Mesenchymal stem cell (in vitro differentiated cells and primary cell): ENCODE measurements at regions not wholly inside any gene's neighbourhood (a gene's known extent, or its start where the extent isn't known, plus 50 kb on each side); places are given as distances from the start of the nearest gene placed in this dataset.

ENCODE experiments used
- DNase-seq: peaks from one replicate; pipeline ENCODE4 v3.0.0-alpha.2; 2013
- H2AFZ ChIP-seq: one replicate; pipeline ENCODE4 v1.6.1; 2013; ENCODE audit warnings: low read depth, mild to moderate bottlenecking, control low read depth, inconsistent platforms, low read length, moderate library complexity
- H2AK5ac ChIP-seq: 2 replicates; pipeline ENCODE4 v1.6.1; 2013; ENCODE audit warnings: low read length, moderate library complexity, mild to moderate bottlenecking, inconsistent platforms; ENCODE audit not compliant: severe bottlenecking
- H2BK120ac ChIP-seq: one replicate; pipeline ENCODE4 v1.6.1; 2013; ENCODE audit warnings: low read depth, mild to moderate bottlenecking, inconsistent platforms, low read length, moderate library complexity
- H2BK12ac ChIP-seq, 2 experiments: one replicate each; pipeline ENCODE4 v1.6.1; 2013; ENCODE audit warnings: inconsistent platforms in 2 of 2, low read length in 2 of 2, mild to moderate bottlenecking in 2 of 2, moderate library complexity in 2 of 2, control low read depth in 1 of 2
- H2BK15ac ChIP-seq: one replicate; pipeline ENCODE4 v1.6.1; 2013; ENCODE audit warnings: mild to moderate bottlenecking, low read depth, inconsistent platforms; ENCODE audit not compliant: poor library complexity, severe bottlenecking
- H2BK5ac ChIP-seq: 2 replicates; pipeline ENCODE4 v1.6.1; 2013; ENCODE audit warnings: low read depth, mild to moderate bottlenecking, low read length, control low read depth, inconsistent platforms; ENCODE audit not compliant: poor library complexity, severe bottlenecking
- H3K14ac ChIP-seq, 2 experiments: one replicate each; pipeline ENCODE4 v1.6.1; 2013; ENCODE audit warnings: inconsistent platforms in 2 of 2, low read length in 2 of 2, control low read depth in 1 of 2, mild to moderate bottlenecking in 1 of 2, moderate library complexity in 1 of 2
- H3K18ac ChIP-seq, 2 experiments: one replicate each; pipeline ENCODE4 v1.6.1; 2013; ENCODE audit warnings: inconsistent platforms in 2 of 2, low read length in 2 of 2, control low read depth in 1 of 2, low read depth in 1 of 2, mild to moderate bottlenecking in 1 of 2
- H3K23ac ChIP-seq, 2 experiments: one replicate each; pipeline ENCODE4 v1.6.1; 2013; ENCODE audit warnings: inconsistent platforms in 2 of 2, low read length in 2 of 2, mild to moderate bottlenecking in 2 of 2, moderate library complexity in 2 of 2, control low read depth in 1 of 2
- H3K27ac ChIP-seq: 2 replicates; pipeline ENCODE4 v1.5.1; 2013; ENCODE audit warnings: mild to moderate bottlenecking, moderate library complexity, low read length, control low read depth, inconsistent platforms; ENCODE audit not compliant: poor library complexity, severe bottlenecking
- H3K27me3 ChIP-seq, 2 experiments: 2 replicates each; pipeline versions ENCODE4 v1.6.1 to v1.7.0; 2013; ENCODE audit warnings: low read length in 2 of 2, mild to moderate bottlenecking in 2 of 2, moderate library complexity in 2 of 2, control low read depth in 1 of 2, inconsistent platforms in 1 of 2; ENCODE audit not compliant: control insufficient read depth in 1 of 2, insufficient read depth in 1 of 2
- H3K36me3 ChIP-seq, 2 experiments: 2 replicates each; pipeline versions ENCODE4 v1.6.1 to v1.7.0; 2013; ENCODE audit warnings: low read length in 2 of 2, control low read depth in 1 of 2, inconsistent platforms in 1 of 2, low read depth in 1 of 2, mild to moderate bottlenecking in 1 of 2; ENCODE audit not compliant: insufficient read depth in 2 of 2, control insufficient read depth in 1 of 2
- H3K4ac ChIP-seq, 2 experiments: one replicate each; pipeline ENCODE4 v1.6.1; 2013; ENCODE audit warnings: inconsistent platforms in 2 of 2, low read length in 2 of 2, mild to moderate bottlenecking in 2 of 2, moderate library complexity in 2 of 2, control low read depth in 1 of 2, low read depth in 1 of 2
- H3K4me1 ChIP-seq: 2 replicates; pipeline ENCODE4 v1.6.1; 2013; ENCODE audit warnings: low read depth, low read length, control low read depth; ENCODE audit not compliant: control insufficient read depth, insufficient read depth
- H3K4me2 ChIP-seq: 2 replicates; pipeline ENCODE4 v1.6.1; 2013; ENCODE audit warnings: low read length, mild to moderate bottlenecking, inconsistent platforms; ENCODE audit not compliant: poor library complexity, severe bottlenecking
- H3K4me3 ChIP-seq, 2 experiments: 2 replicates each; pipeline versions ENCODE4 v1.5.1 to v1.7.0; 2013; ENCODE audit warnings: low read length in 2 of 2, mild to moderate bottlenecking in 2 of 2, control low read depth in 1 of 2, low read depth in 1 of 2; ENCODE audit not compliant: insufficient read depth in 1 of 2
- H3K79me1 ChIP-seq: replicated peaks from 2 replicates; pipeline ENCODE4 v1.6.1; 2013; ENCODE audit warnings: mild to moderate bottlenecking, control low read depth, low read length, inconsistent platforms; ENCODE audit not compliant: poor library complexity, severe bottlenecking
- H3K9ac ChIP-seq: 2 replicates; pipeline ENCODE4 v1.7.0; 2013; ENCODE audit warnings: mild to moderate bottlenecking, low read length, moderate library complexity
- H3K9me3 ChIP-seq: 2 replicates; pipeline ENCODE4 v1.7.0; 2013; ENCODE audit warnings: mild to moderate bottlenecking, low read length; ENCODE audit not compliant: control insufficient read depth
- H4K8ac ChIP-seq: one replicate; pipeline ENCODE4 v1.6.1; 2013; ENCODE audit warnings: inconsistent platforms, mild to moderate bottlenecking, low read length, moderate library complexity
- H4K91ac ChIP-seq: one replicate; pipeline ENCODE4 v1.6.1; 2013; ENCODE audit warnings: mild to moderate bottlenecking, low read length, inconsistent platforms
- WGBS: methylation state at CpG from one replicate; pipeline ENCODE4 v1.1.7; 2013; ENCODE audit warnings: mixed read lengths; 5-methylcytosine and 5-hydroxymethylcytosine counted together

DNA sequence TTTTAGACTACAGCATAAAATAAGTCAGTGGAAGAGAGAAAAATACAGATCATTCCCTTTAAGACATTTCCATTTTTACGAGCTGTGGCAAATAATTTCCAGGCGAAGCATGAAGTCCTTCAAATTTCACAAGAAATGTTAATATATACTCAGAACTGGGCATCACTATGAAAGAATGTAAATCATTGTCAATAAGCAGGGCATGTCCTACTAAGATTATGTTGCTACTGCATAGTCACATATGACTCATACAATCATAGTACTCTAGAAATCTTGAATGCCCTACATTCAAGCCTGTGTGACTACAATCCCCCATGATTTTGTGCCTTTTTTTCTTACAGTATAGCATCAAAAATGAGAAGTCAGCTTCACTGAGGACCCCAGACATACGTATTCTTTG, 485.2 kb upstream of the FTMT start:
- H3K14ac ChIP-seq, result no peak overlapping the region
- no peak overlapping the region for H3K18ac ChIP-seq
- H3K4ac ChIP-seq, result no peak overlapping the region
- no peak overlapping the region for H3K27ac ChIP-seq
- no peak overlapping the region for H2BK5ac ChIP-seq
- DNase-seq, result peak; percentile 56
- no peaks in the 10 kb centered on the region for H3K9me3 ChIP-seq
- H3K23ac ChIP-seq, result no peak overlapping the region
- no peak overlapping the region for H3K9ac ChIP-seq
- H2BK15ac ChIP-seq, result no peak overlapping the region
- no peak overlapping the region for H2BK12ac ChIP-seq
- no peaks in the 10 kb centered on the region for H3K4me1 ChIP-seq
- no peak overlapping the region for H2AFZ ChIP-seq
- 40% methylated on average over 1 of the region's 3 CpGs for whole genome bisulfite sequencing
- H4K8ac ChIP-seq, result no peak overlapping the region
- H2AK5ac ChIP-seq, result no peak overlapping the region
- H3K4me3 ChIP-seq, result no peak overlapping the region
- no peaks in the 10 kb centered on the region for H3K79me1 ChIP-seq
- no peak overlapping the region for H2BK120ac ChIP-seq
- H3K27me3 ChIP-seq, result no peaks in the 10 kb centered on the region
- H3K36me3 ChIP-seq, result no peaks in the 10 kb centered on the region
- H4K91ac ChIP-seq, result no peak overlapping the region
- H3K4me2 ChIP-seq, result no peak overlapping the region

- H3K4me1 ChIP-seq, result no peaks in the 10 kb centered on the region
- WGBS, result 94% methylated on average over 3 of the region's 3 CpGs
- H3K27ac ChIP-seq, result no peak overlapping the region
- H3K4me2 ChIP-seq, result no peak overlapping the region
- no peak overlapping the region for H4K8ac ChIP-seq
- H3K27me3 ChIP-seq, result no peaks in the 10 kb centered on the region
- H2BK12ac ChIP-seq, result no peak overlapping the region
- H3K23ac ChIP-seq, result no peak overlapping the region
- H3K14ac ChIP-seq, result no peak overlapping the region
- H2AK5ac ChIP-seq, result no peak overlapping the region
- no peaks in the 10 kb centered on the region for H3K9me3 ChIP-seq
- no peak overlapping the region for H2BK15ac ChIP-seq
- H3K4ac ChIP-seq, result no peak overlapping the region
- H2BK120ac ChIP-seq, result no peak overlapping the region
- no peak overlapping the region for H3K4me3 ChIP-seq
- H2BK5ac ChIP-seq, result no peak overlapping the region
- H3K18ac ChIP-seq, result no peak overlapping the region
- H3K9ac ChIP-seq, result no peak overlapping the region
- no peak for DNase-seq
- no peaks in the 10 kb centered on the region for H3K36me3 ChIP-seq
- H3K79me1 ChIP-seq, result no peaks in the 10 kb centered on the region
- H4K91ac ChIP-seq, result no peak overlapping the region
- peak overlapping the region; percentile 14 for H2AFZ ChIP-seq
Measured at GRCh38 chr5:121373371-121373770, 478.3 kb upstream of the FTMT start.

DNA sequence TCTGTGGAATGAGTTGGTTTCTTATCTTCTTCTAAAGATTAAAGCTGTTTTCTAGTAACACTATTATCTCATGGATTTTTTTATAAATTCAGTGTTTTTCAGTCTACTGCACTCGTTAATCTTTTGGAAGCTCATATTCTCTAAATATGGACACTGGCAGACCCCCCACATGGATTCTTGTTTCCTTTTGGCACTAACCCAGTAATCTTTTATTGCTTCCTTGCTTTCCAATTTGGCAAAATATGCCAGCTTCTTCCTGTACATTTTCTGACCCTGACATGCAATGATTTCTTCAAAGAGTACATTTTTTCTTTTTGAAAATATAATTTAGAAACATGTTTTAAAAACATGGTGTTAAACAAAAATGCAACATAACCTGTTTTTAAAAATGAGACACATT, 474.2 kb upstream of the FTMT start:
- 82% methylated on average over 1 of the region's 1 CpG for WGBS
- Histone ChIP-seq H3K9me3 (no peaks in the 10 kb centered on the region), H2BK120ac (no peak overlapping the region)

GRCh38 chr5:121378046-121378445, 473.6 kb upstream of the FTMT start:
- H3K4ac ChIP-seq, result no peak overlapping the region
- H4K91ac ChIP-seq, result no peak overlapping the region
- H3K4me2 ChIP-seq, result no peak overlapping the region
- H2BK5ac ChIP-seq, result no peak overlapping the region
- H3K27me3 ChIP-seq, result no peaks in the 10 kb centered on the region
- no peak overlapping the region for H3K18ac ChIP-seq
- no peak overlapping the region for H3K9ac ChIP-seq
- H2BK15ac ChIP-seq, result no peak overlapping the region
- H3K4me1 ChIP-seq, result no peaks in the 10 kb centered on the region
- H2BK120ac ChIP-seq, result no peak overlapping the region
- H3K36me3 ChIP-seq, result no peaks in the 10 kb centered on the region
- H3K79me1 ChIP-seq, result no peaks in the 10 kb centered on the region
- H3K23ac ChIP-seq, result no peak overlapping the region
- H2AK5ac ChIP-seq, result no peak overlapping the region
- WGBS, result 92% methylated on average over 3 of the region's 3 CpGs
- no peak overlapping the region for H4K8ac ChIP-seq
- H2AFZ ChIP-seq, result no peak overlapping the region
- H3K4me3 ChIP-seq, result no peak overlapping the region
- H3K9me3 ChIP-seq, result no peaks in the 10 kb centered on the region
- H2BK12ac ChIP-seq, result no peak overlapping the region
- H3K14ac ChIP-seq, result no peak overlapping the region
- no peak for DNase-seq
- H3K27ac ChIP-seq, result no peak overlapping the region

More for the DNA sequence above, 474.2 kb upstream of the FTMT start:
- Histone ChIP-seq H3K27me3 (no peaks in the 10 kb centered on the region), H3K4ac (no peak overlapping the region), H4K91ac (no peak overlapping the region), H2BK12ac (no peak overlapping the region), H3K4me3 (no peak overlapping the region), H3K9ac (no peak overlapping the region), H2AK5ac (no peak overlapping the region), H3K36me3 (no peaks in the 10 kb centered on the region), H3K23ac (no peak overlapping the region), H3K18ac (no peak overlapping the region), H3K14ac (no peak overlapping the region), H2BK15ac (no peak overlapping the region), H2AFZ (no peak overlapping the region), H4K8ac (no peak overlapping the region), H2BK5ac (no peak overlapping the region), H3K4me2 (no peak overlapping the region), H3K27ac (no peak overlapping the region), H3K79me1 (no peaks in the 10 kb centered on the region), H3K4me1 (no peaks in the 10 kb centered on the region)
- DNase-seq, result no peak
